Endodermal cell (in vitro differentiated cells): ENCODE measurements at regions not wholly inside any gene's neighbourhood (a gene's known extent, or its start where the extent isn't known, plus 50 kb on each side); places are given as distances from the start of the nearest gene placed in this dataset.

ENCODE experiments used
- DNase-seq: peaks from one replicate; pipeline ENCODE4 v3.0.0-alpha.2; 2017
- H3K27ac ChIP-seq: 2 replicates; pipeline ENCODE4 v1.5.1; 2013; ENCODE audit warnings: mild to moderate bottlenecking, low read depth, low read length, moderate library complexity
- H3K27me3 ChIP-seq: 2 replicates; pipeline ENCODE4 v1.6.1; 2013; ENCODE audit warnings: mild to moderate bottlenecking, low read length, moderate library complexity; ENCODE audit not compliant: insufficient read depth, control insufficient read depth, poor library complexity, severe bottlenecking
- H3K36me3 ChIP-seq: 2 replicates; pipeline ENCODE4 v1.7.0; 2013; ENCODE audit warnings: mild to moderate bottlenecking, low read length, moderate library complexity; ENCODE audit not compliant: control insufficient read depth, insufficient read depth
- H3K4me1 ChIP-seq: one replicate; pipeline ENCODE4 v1.7.0; 2013; ENCODE audit warnings: low read length; ENCODE audit not compliant: control insufficient read depth, insufficient read depth
- H3K4me3 ChIP-seq: 2 replicates; pipeline ENCODE4 v1.5.1; 2013; ENCODE audit warnings: mild to moderate bottlenecking, low read length, moderate library complexity
- H3K9ac ChIP-seq: 2 replicates; pipeline ENCODE4 v1.6.1; 2013; ENCODE audit warnings: mild to moderate bottlenecking, low read length, moderate library complexity; ENCODE audit not compliant: poor library complexity, severe bottlenecking; ENCODE audit errors: extremely low read depth
- H3K9me3 ChIP-seq: 2 replicates; pipeline ENCODE4 v1.6.1; 2013; ENCODE audit warnings: mild to moderate bottlenecking, low read length, moderate library complexity; ENCODE audit not compliant: control insufficient read depth
- H3K27ac Mint-ChIP-seq: 2 replicates; pipeline ENCODE4 v1.8.0; 2020; ENCODE audit warnings: mixed read lengths
- H3K27me3 Mint-ChIP-seq: 2 replicates; pipeline ENCODE4 v1.8.0; 2021; ENCODE audit warnings: mild to moderate bottlenecking, mixed read lengths; ENCODE audit not compliant: insufficient read depth
- H3K36me3 Mint-ChIP-seq: 2 replicates; pipeline ENCODE4 v1.8.0; 2020; ENCODE audit warnings: low read depth, mixed read lengths
- H3K4me1 Mint-ChIP-seq: 2 replicates; pipeline ENCODE4 v1.8.0; 2020; ENCODE audit warnings: mixed read lengths
- H3K4me3 Mint-ChIP-seq: 2 replicates; pipeline ENCODE4 v1.8.0; 2020; ENCODE audit warnings: mild to moderate bottlenecking, moderate library complexity, mixed read lengths
- H3K9me3 Mint-ChIP-seq: 2 replicates; pipeline ENCODE4 v1.8.0; 2020; ENCODE audit warnings: mild to moderate bottlenecking, mixed read lengths
- WGBS, 2 experiments: methylation state at CpG; one replicate each; pipeline versions ENCODE4 v1.1.5 to v1.1.7; 2013; ENCODE audit warnings: missing lambda C conversion rate in 2 of 2, mixed read lengths in 1 of 2; ENCODE audit not compliant: insufficient coverage in 1 of 2, insufficient read length in 1 of 2; 5-methylcytosine and 5-hydroxymethylcytosine counted together
- TF ChIP-seq, protein P1 (sequence below): fragments of 200-600 bp; sonication (generic); conservative IDR thresholded peaks from 2 replicates; pipeline ENCODE4 v1.5.0; 2021; ENCODE audit warnings: antibody characterized with exemption, mild to moderate bottlenecking

GRCh38 chr22:48015701-48016100 lies 1253.3 kb downstream of the TBC1D22A start:
- no peaks in the 10 kb centered on the region for H3K27me3 ChIP-seq

GRCh38 chr22:48004936-48005335 lies 1242.5 kb downstream of the TBC1D22A start:
- Mint-ChIP-seq H3K27ac (no peak overlapping the region), H3K4me1 (peaks cover 2% of the 10 kb centered on the region), H3K36me3 (no peaks in the 10 kb centered on the region), H3K27me3 (no peaks in the 10 kb centered on the region), H3K9me3 (peaks cover 19% of the 10 kb centered on the region), H3K4me3 (no peak overlapping the region)
- Histone ChIP-seq H3K4me3 (no peak overlapping the region), H3K27ac (no peak overlapping the region), H3K9ac (no peak overlapping the region), H3K9me3 (peaks cover 13% of the 10 kb centered on the region), H3K36me3 (no peaks in the 10 kb centered on the region), H3K4me1 (no peaks in the 10 kb centered on the region), H3K27me3 (no peaks in the 10 kb centered on the region)
- WGBS, 2 experiments, result 91 to 100% methylated on average over 1 to 4 of the region's 4 CpGs
- no peak for DNase-seq
- TF ChIP-seq, protein P1, sequence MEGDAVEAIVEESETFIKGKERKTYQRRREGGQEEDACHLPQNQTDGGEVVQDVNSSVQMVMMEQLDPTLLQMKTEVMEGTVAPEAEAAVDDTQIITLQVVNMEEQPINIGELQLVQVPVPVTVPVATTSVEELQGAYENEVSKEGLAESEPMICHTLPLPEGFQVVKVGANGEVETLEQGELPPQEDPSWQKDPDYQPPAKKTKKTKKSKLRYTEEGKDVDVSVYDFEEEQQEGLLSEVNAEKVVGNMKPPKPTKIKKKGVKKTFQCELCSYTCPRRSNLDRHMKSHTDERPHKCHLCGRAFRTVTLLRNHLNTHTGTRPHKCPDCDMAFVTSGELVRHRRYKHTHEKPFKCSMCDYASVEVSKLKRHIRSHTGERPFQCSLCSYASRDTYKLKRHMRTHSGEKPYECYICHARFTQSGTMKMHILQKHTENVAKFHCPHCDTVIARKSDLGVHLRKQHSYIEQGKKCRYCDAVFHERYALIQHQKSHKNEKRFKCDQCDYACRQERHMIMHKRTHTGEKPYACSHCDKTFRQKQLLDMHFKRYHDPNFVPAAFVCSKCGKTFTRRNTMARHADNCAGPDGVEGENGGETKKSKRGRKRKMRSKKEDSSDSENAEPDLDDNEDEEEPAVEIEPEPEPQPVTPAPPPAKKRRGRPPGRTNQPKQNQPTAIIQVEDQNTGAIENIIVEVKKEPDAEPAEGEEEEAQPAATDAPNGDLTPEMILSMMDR, result no peak

More at GRCh38 chr22:48015701-48016100, 1253.3 kb downstream of the TBC1D22A start:
- H3K27me3 Mint-ChIP-seq, result peaks cover 13% of the 10 kb centered on the region
- H3K9me3 ChIP-seq, result peaks cover 26% of the 10 kb centered on the region
- WGBS, 2 experiments, result 86 to 88% methylated on average over 5 of the region's 5 CpGs
- H3K4me3 ChIP-seq, result no peak overlapping the region
- no peaks in the 10 kb centered on the region for H3K4me1 Mint-ChIP-seq
- H3K36me3 ChIP-seq, result no peaks in the 10 kb centered on the region
- no peak overlapping the region for H3K27ac Mint-ChIP-seq
- H3K4me3 Mint-ChIP-seq, result no peak overlapping the region
- no peak for DNase-seq
- peaks cover 58% of the 10 kb centered on the region for H3K9me3 Mint-ChIP-seq
- H3K9ac ChIP-seq, result no peak overlapping the region
- no peak overlapping the region for H3K27ac ChIP-seq
- peaks cover 4% of the 10 kb centered on the region for H3K36me3 Mint-ChIP-seq
- TF ChIP-seq, protein P1, result no peak
- H3K4me1 ChIP-seq, result no peaks in the 10 kb centered on the region

GRCh38 chr22:48004038-48004437 lies 1241.6 kb downstream of the TBC1D22A start:
- no peak overlapping the region for H3K27ac Mint-ChIP-seq
- Histone ChIP-seq H3K27me3 (no peaks in the 10 kb centered on the region), H3K9me3 (peaks cover 13% of the 10 kb centered on the region), H3K36me3 (no peaks in the 10 kb centered on the region), H3K27ac (no peak overlapping the region), H3K4me3 (no peak overlapping the region), H3K4me1 (no peaks in the 10 kb centered on the region), H3K9ac (no peak overlapping the region)
- no peaks in the 10 kb centered on the region for H3K36me3 Mint-ChIP-seq
- H3K4me1 Mint-ChIP-seq, result peaks cover 2% of the 10 kb centered on the region
- TF ChIP-seq, protein P1, result peak; percentile 39
- H3K4me3 Mint-ChIP-seq, result no peak overlapping the region
- 55 to 74% methylated on average over 5 to 6 of the region's 6 CpGs for WGBS, 2 experiments
- H3K9me3 Mint-ChIP-seq, result peaks cover 19% of the 10 kb centered on the region
- no peaks in the 10 kb centered on the region for H3K27me3 Mint-ChIP-seq
- DNase-seq, result peak; percentile 63
